Keratinocyte (primary cell): ENCODE measurements at regions not wholly inside any gene's neighbourhood (a gene's known extent, or its start where the extent isn't known, plus 50 kb on each side); places are given as distances from the start of the nearest gene placed in this dataset.

Source experiments
- CTCF ChIP-seq, 3 experiments: IDR thresholded peaks in 1 of 3; conservative IDR thresholded peaks in 1 of 3; optimal IDR thresholded peaks in 1 of 3; 2 replicates in 2 of 3; 3 replicates in 1 of 3; pipeline versions ENCODE3 to v1.5.1; 2011; ENCODE audit warnings: low read length in 3 of 3, mild to moderate bottlenecking in 3 of 3, moderate library complexity in 2 of 3, control low read depth in 1 of 3, inconsistent platforms in 1 of 3; ENCODE audit not compliant: insufficient read depth in 2 of 3; ENCODE audit errors: extremely low read depth in 1 of 3
- EZH2 ChIP-seq: IDR thresholded peaks from one replicate; pipeline ENCODE4 v1.6.1; 2012; ENCODE audit warnings: inconsistent platforms, mild to moderate bottlenecking, low read length, moderate library complexity

- no peak for TF ChIP-seq CTCF (optimal IDR thresholded peaks at IDR 0.05 in 1 of 3, IDR thresholded peaks at IDR 0.05 in 1 of 3, conservative IDR thresholded peaks at IDR 0.05 in 1 of 3; ENCODE audit: extremely low read depth in 1 of 3, insufficient read depth in 2 of 3, low read length in 3 of 3)
- no peak for TF ChIP-seq EZH2
Measured at GRCh38 chr20:55054453-55054852, 579.1 kb downstream of the DOK5 start.
